ENCODE measurements at regions not wholly inside any gene's neighbourhood (a gene's known extent, or its start where the extent isn't known, plus 50 kb on each side); places are given as distances from the start of the nearest gene placed in this dataset.

GRCh38 chr7:69450456-69450855 lies 147.8 kb upstream of the AUTS2 start:
- TF ChIP-seq CTCF (IDR thresholded peaks at IDR 0.05) (no peak), POLR2A (IDR thresholded peaks at IDR 0.05) (no peak)
